Gastrocnemius medialis (tissue), 4 donors: ENCODE measurements at regions not wholly inside any gene's neighbourhood (a gene's known extent, or its start where the extent isn't known, plus 50 kb on each side); places are given as distances from the start of the nearest gene placed in this dataset.

Experiments used
- CTCF ChIP-seq, 5 experiments: fragments of 450-650 bp in 3 of 5; fragments of 200-600 bp in 2 of 5; sonication (generic) in 2 of 5; IDR thresholded peaks in 4 of 5; conservative IDR thresholded peaks in 1 of 5; 1 replicate in 4 of 5; 2 replicates in 1 of 5; pipeline ENCODE4 v1.5.1; 2016 to 2019; ENCODE audit warnings: antibody characterized with exemption in 5 of 5, mild to moderate bottlenecking in 3 of 5, moderate library complexity in 3 of 5
- POLR2A ChIP-seq, 2 donors: fragments of 450-650 bp; IDR thresholded peaks; one replicate each; pipeline ENCODE4 v1.6.1; 2017; ENCODE audit warnings: antibody characterized with exemption in 2 of 2, mild to moderate bottlenecking in 2 of 2, moderate library complexity in 2 of 2

GRCh38 chr10:8350250-8350967, 295.9 kb downstream of the GATA3 start:
- TF ChIP-seq CTCF (IDR thresholded peaks at IDR 0.05 in 4 of 5, conservative IDR thresholded peaks at IDR 0.05 in 1 of 5) (no peak), POLR2A (IDR thresholded peaks at IDR 0.05) (no peak)
